ENCODE measurements at regions not wholly inside any gene's neighbourhood (a gene's known extent, or its start where the extent isn't known, plus 50 kb on each side); places are given as distances from the start of the nearest gene placed in this dataset.

DNA sequence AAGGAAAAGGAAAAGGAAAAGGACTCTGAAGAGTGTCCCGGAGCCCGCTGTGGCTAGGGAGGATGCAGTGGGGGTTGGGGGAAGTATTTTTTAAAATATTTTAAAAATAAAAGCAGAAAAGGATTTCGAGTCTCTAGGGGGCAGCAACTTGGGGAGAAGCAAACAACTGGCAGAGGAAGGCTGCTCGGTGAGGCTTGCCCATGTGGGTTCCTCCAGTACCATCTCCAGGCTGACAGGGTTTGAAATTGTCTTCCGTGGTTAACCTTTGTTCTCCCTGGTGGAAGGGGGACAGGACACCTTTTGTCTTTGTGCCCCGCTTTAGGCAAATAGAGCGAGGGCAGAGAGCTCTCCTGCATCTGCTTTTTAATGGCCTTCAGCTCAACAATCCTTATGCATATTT lies 60.4 kb upstream of the SNX9 start:
- H3K36me3 Mint-ChIP-seq, result no peaks in the 10 kb centered on the region
- no peaks in the 10 kb centered on the region for H3K9me3 Mint-ChIP-seq
- no peaks in the 10 kb centered on the region for H3K27me3 Mint-ChIP-seq
- H3K4me1 Mint-ChIP-seq, result peaks cover 93% of the 10 kb centered on the region
- no peak for ATAC-seq
- no peak overlapping the region for H3K4me3 Mint-ChIP-seq
- peak overlapping the region; percentile 94 for H3K27ac Mint-ChIP-seq

DNA sequence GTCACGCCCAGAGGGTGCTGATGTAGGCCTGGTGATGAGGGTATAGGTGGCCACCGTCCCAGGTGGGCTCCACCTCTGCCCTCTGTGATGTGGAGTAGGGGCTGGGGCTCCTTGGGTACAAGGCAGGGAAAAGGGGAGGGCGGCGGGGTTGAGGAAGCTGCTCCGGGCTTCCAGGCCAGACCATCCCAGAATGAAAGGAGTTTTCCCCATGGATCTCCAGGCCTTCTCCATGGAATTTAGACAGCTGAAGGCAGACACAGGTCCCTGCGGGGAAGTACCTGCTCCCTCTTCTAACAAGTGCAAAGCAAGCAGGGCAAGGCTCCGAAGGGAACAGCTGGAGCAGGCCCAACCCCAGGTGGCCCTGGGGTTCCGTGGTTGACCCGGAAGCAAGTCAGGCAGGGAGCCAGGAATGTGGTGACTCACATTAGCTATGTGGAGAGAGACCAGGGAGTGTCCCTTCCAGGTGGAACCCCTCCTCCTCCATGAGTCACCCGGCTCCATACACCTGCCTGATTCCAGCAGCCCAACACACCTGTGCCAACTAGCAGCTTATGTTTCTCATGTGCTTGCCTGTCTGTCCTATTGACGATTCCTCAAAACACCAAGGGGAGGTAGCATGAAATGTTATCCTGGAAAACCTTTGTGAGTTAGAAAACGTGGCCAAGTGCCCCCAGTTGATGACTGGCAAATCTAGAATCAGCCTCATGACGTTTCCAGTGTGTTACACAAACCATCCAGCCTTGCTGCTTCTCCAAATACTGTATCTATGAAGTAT lies 59.7 kb upstream of the SNX9 start:
- H3K4me3 Mint-ChIP-seq, result peak overlapping the region; percentile 40

DNA sequence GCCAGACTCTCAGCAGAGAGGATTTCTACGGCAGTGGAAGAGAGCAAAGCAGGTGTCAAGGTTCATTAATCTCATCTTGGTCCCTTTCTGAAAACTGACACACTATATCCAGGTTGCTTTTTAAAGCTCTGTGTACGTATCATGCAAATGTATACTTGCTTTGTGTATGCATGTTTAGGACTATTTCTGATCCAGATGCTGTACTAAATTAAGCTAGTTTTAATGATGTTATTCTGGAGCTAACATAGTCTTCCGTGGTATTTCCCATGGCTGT lies 59.2 kb upstream of the SNX9 start:
- H3K4me1 Mint-ChIP-seq, result peaks cover 92% of the 10 kb centered on the region
- ATAC-seq, result no peak
- no peaks in the 10 kb centered on the region for H3K27me3 Mint-ChIP-seq
- H3K4me3 Mint-ChIP-seq, result peak overlapping the region; percentile 72
- peak overlapping the region; percentile 94 for H3K27ac Mint-ChIP-seq
- no peaks in the 10 kb centered on the region for H3K9me3 Mint-ChIP-seq
- no peaks in the 10 kb centered on the region for H3K36me3 Mint-ChIP-seq

More for the DNA sequence above, 59.7 kb upstream of the SNX9 start:
- Mint-ChIP-seq H3K27ac (peak overlapping the region; percentile 94), H3K9me3 (no peaks in the 10 kb centered on the region), H3K4me1 (peaks cover 93% of the 10 kb centered on the region), H3K36me3 (no peaks in the 10 kb centered on the region), H3K27me3 (no peaks in the 10 kb centered on the region)
- ATAC-seq, result no peak

DNA sequence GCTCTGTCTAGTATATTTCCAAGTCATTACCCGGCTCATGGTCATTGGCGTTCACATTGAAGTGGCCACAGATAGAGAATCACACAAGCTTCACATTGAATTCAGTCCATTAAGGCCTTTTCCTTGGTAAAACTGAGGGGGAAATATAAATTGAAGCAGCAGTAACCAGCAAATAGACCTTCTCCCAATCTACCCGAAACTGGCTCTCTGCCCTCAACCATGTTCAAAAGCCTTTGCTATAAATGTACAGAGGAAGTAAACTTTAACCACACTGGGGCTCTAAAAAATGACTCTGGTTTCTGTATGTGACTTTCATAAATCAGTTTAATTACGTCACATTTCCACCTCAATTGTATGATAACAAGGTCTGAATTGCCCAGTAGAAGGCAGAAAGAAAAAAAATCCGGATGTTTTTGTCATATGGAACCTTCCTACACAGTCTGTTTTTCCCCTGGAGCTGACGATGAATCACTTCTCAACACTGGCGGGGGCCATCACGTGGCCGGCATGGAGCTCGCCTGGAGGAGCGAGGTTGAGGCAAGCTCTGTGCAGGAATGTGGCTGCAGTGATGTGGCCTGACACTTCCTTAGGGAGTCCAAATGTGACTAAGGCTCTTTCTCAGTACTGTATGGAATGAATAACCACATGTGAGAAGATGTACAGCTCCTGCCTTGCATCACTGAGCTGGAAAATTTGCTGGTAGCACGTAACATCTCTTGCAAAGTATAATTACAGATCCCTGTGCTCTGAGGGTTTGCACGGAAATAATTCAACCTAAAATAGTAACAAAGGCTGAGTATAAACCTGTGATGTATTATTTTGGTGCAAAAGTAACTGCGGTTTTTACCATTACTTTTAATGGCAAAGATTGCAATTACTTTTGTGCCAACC lies 58.6 kb upstream of the SNX9 start:
- peak overlapping the region; percentile 94 for H3K27ac Mint-ChIP-seq
- peak overlapping the region; percentile 72 for H3K4me3 Mint-ChIP-seq
- peak; percentile 71 for ATAC-seq
- H3K4me1 Mint-ChIP-seq, result peaks cover 92% of the 10 kb centered on the region
- no peaks in the 10 kb centered on the region for H3K27me3 Mint-ChIP-seq
- H3K36me3 Mint-ChIP-seq, result no peaks in the 10 kb centered on the region
- H3K9me3 Mint-ChIP-seq, result no peaks in the 10 kb centered on the region

DNA sequence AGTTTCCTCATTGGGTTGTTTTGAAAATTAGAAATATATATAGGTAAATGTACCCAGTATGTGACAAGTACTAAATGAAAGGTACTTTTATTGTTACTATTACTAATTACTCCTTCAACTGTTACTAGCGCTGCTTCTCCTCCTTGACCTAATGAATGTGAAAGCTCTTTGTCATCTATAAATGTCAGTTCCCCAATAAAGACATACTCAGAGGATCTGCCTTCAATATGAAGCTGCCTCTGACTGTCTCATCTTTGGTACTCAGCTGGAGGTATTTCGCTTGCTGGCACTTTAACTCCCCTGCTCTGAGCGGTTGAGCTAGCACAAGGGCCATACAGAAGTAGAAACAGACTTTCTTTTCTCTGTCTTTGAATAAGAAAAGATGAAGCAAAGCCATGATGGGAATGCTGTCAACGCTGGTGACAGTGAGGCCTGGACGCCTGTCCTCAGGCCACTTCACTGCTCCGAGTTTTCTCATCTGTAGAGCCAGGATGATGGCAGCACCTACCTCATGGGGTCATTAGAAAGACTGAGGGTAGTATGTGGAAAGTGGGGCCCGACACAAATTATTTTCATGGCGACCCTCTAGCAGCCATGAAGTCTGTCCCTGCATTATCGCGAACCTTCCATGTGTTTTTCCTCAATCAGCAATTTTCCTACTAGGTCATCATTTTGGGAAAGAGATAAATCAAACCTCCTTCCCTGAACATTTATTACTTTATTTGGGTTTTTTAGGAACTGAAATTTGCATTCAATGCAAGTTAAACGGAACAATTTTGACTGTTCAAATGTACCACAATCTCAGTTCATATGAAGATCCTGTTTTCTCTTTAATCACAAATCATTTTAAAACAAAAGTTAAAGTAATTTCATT lies 55.9 kb upstream of the SNX9 start:
- Mint-ChIP-seq H3K4me1 (peaks cover 83% of the 10 kb centered on the region), H3K4me3 (no peak overlapping the region), H3K36me3 (no peaks in the 10 kb centered on the region), H3K27me3 (no peaks in the 10 kb centered on the region), H3K27ac (peak overlapping the region; percentile 64), H3K9me3 (no peaks in the 10 kb centered on the region)
- ATAC-seq, result no peak

DNA sequence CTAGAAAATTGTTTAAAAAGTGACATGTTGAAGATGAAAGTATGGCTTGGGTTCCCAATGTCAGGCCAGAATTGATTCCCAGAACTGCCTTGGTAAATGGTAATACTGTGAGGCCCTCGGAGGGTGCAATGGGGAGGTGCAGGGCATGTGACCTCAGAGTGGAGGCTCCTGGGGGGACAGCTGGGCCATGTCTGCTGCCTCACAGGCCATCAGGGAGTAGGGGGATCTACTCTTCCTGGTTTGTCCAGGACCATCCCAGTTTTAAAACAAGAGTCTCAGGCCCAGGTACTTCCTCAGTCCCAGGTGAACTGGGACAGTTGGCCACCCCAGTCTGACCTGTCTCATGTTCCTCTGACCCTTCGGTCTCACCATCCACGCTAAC lies 55.3 kb upstream of the SNX9 start:
- Mint-ChIP-seq H3K4me3 (peak overlapping the region; percentile 27), H3K9me3 (no peaks in the 10 kb centered on the region), H3K27me3 (no peaks in the 10 kb centered on the region), H3K4me1 (peaks cover 83% of the 10 kb centered on the region), H3K27ac (peak overlapping the region; percentile 64), H3K36me3 (no peaks in the 10 kb centered on the region)
- ATAC-seq, result no peak

DNA sequence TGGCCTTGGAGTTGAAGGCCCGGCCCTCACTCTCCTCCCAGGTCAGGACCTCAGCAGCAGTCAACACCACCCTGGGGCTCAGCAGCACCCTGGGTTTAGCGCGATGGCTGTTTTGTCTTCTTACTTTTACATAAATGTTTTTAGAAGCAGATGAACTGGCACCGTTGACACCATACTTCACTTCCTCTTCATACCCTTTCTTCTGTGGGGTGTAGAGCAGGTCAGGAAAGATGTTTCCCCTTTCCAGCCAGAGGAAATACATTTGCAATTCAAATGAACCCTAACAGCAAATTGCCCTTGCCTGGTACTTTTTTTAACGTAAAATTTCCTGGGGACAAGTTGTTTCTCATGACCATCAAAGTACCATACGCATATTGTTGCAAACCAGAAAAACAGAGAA lies 54.7 kb upstream of the SNX9 start:
- Mint-ChIP-seq H3K27me3 (no peaks in the 10 kb centered on the region), H3K9me3 (no peaks in the 10 kb centered on the region), H3K4me1 (peaks cover 83% of the 10 kb centered on the region), H3K27ac (peak overlapping the region; percentile 64), H3K36me3 (no peaks in the 10 kb centered on the region), H3K4me3 (peak overlapping the region; percentile 52)
- peak; percentile 68 for ATAC-seq

DNA sequence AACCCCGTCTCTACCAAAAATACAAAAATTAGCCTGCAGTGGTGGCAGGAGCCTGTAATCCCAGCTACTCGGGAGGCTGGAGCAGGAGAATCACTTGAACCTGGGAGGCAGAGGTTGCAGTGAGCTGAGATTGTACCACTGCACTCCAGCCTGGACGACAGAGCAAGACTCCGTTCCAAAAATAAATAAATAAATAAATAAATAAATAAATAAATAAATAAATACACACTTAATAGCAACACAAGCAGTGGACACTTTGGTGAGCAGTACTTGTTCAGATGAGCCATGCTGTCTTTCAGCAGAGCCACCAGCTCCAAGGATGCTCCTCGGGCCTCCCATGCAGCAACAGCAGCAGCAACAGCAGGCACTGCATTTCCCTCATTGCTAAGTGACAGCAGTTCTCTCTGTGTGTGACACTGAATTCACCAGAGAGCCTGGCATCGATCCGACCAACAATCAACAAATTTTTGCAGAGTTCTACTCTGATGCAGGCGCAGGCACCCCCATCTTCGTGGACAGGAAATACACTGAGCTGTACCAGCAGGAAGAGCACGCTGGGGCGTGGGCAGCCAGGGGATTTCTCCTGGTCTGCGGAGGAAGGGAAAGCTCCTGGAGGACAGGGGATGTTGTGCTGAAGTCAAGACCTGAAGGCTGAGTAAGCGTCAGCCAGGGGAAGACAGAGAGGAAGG lies 54.0 kb upstream of the SNX9 start:
- Mint-ChIP-seq H3K4me3 (peak overlapping the region; percentile 52), H3K27me3 (peaks cover 5% of the 10 kb centered on the region), H3K4me1 (peaks cover 83% of the 10 kb centered on the region), H3K27ac (peak overlapping the region; percentile 64), H3K9me3 (no peaks in the 10 kb centered on the region), H3K36me3 (no peaks in the 10 kb centered on the region)
- no peak for ATAC-seq

DNA sequence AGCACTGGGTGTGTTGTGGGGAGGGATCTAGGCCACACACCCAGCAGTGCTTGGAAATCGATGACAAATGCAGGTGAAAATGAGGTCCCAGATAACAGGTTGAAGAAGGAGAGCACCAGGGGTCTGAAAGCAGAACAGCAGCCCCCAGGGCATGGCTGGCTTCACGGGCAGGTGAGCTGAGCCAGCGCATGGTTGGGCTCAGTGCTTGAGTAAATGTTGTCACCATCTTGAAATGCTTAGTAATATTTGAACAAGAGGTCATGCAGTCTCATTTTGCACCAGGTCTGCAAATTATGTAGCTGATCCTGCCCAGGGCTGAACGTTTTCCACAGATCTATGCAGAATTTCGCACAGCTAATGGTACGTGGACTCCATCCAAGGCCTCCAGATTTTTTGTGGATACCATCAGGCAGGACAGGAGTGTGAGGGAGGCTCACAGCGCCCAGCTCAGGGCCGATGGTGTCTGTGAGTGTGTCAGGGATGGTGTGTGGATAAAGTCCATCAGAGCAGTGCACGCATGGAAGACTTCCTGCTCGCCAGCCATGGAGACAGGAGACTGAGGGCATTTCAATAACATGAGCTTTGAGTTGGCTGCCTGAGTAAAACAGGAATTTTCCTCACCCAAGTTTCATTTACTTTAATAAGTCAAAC lies 53.1 kb upstream of the SNX9 start:
- Mint-ChIP-seq H3K27ac (peak overlapping the region; percentile 64), H3K4me1 (peaks cover 82% of the 10 kb centered on the region), H3K36me3 (no peaks in the 10 kb centered on the region), H3K27me3 (peaks cover 6% of the 10 kb centered on the region), H3K9me3 (no peaks in the 10 kb centered on the region), H3K4me3 (no peak overlapping the region)
- ATAC-seq, result no peak

DNA sequence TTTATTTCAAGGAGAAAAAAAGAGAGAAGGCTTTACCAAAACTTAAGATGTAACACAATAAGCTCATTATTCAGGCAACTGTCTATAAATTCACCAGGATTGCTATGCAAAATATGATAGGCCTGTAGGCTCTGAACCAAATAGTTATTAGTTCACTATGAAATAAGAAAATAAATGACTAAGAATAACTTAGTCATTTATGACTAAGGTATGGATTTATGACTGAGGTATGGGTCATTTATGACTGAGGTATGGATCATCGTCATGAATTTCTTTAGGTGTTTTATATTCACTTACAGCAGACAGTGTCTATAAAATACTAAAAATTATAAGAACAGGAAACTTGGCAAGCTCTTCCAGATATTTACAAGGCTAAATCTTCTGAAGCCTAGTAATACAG lies 52.1 kb upstream of the SNX9 start:
- Mint-ChIP-seq H3K4me1 (peaks cover 73% of the 10 kb centered on the region), H3K36me3 (no peaks in the 10 kb centered on the region), H3K4me3 (no peak overlapping the region), H3K27me3 (peaks cover 6% of the 10 kb centered on the region), H3K9me3 (peaks cover 3% of the 10 kb centered on the region), H3K27ac (no peak overlapping the region)
- no peak for ATAC-seq

DNA sequence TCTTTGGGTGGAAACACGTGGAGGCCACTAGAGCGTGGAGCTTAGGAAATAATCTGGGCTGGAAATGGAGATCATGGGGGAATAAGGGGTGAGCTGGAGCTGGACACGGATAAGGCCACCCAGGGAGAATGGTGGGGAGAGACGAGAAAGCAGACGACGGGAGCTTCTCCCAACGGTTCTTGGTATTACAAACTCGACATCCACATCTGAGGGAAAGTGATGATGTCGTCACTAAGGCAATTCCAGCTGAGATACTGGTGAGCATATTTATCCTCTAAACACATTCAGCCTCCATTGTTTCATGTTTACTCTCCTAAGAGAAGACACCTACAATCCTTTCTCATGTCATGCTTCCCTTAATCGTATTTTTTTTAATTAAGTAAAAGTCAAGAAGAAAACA lies 50.2 kb upstream of the SNX9 start:
- no peak overlapping the region for H3K4me3 Mint-ChIP-seq
- H3K27ac Mint-ChIP-seq, result no peak overlapping the region
- no peak for ATAC-seq
- peaks cover 6% of the 10 kb centered on the region for H3K27me3 Mint-ChIP-seq
- no peaks in the 10 kb centered on the region for H3K36me3 Mint-ChIP-seq
- H3K4me1 Mint-ChIP-seq, result peaks cover 54% of the 10 kb centered on the region
- H3K9me3 Mint-ChIP-seq, result peaks cover 3% of the 10 kb centered on the region

All from stimulated activated memory B cell treated with anti-CD40 and anti-IgM and Interleukin-4, amounts not matched to agents 10 μg/mL and 1 μg/mL and 100 μg/mL, for 72 hours (primary cell).